Common myeloid progenitor, CD34-positive (primary cell): ENCODE measurements at regions not wholly inside any gene's neighbourhood (a gene's known extent, or its start where the extent isn't known, plus 50 kb on each side); places are given as distances from the start of the nearest gene placed in this dataset.

Experiments
- CTCF ChIA-PET: fragments of 350-600 bp; sonication (Branson Sonifier 250); formaldehyde crosslinking; loops from one replicate; lab custom pipeline; 2021; ENCODE audit warnings: antibody characterized with exemption; lab: Charles Lee
- POLR2A ChIA-PET: fragments of 350-600 bp; sonication (Branson Sonifier 250); formaldehyde crosslinking; loops from one replicate; lab custom pipeline; 2021; ENCODE audit warnings: antibody characterized with exemption; lab: Charles Lee
- DNase-seq, 3 donors: peaks; one replicate each; pipeline versions ENCODE4 v3.0.0 to v3.0.0-alpha.2; 2013
- H3K27ac ChIP-seq, 2 experiments: 1 replicate in 1 of 2; 2 replicates in 1 of 2; pipeline ENCODE4 v1.7.0; 2013; ENCODE audit warnings: inconsistent platforms in 2 of 2, low read length in 2 of 2, mild to moderate bottlenecking in 2 of 2, low read depth in 1 of 2, moderate library complexity in 1 of 2; ENCODE audit not compliant: severe bottlenecking in 2 of 2, insufficient read depth in 1 of 2, poor library complexity in 1 of 2
- H3K27me3 ChIP-seq, 5 experiments: replicated peaks in 2 of 5; 1 replicate in 3 of 5; 2 replicates in 2 of 5; pipeline versions ENCODE4 v1.6.1 to v1.7.0; 2013; ENCODE audit warnings: low read length in 4 of 5, mild to moderate bottlenecking in 2 of 5, moderate library complexity in 2 of 5, inconsistent platforms in 1 of 5; ENCODE audit not compliant: insufficient read depth in 5 of 5, control insufficient read depth in 4 of 5
- H3K36me3 ChIP-seq, 4 experiments: 1 replicate in 2 of 4; 2 replicates in 2 of 4; pipeline versions ENCODE4 v1.6.1 to v1.7.0; 2013; ENCODE audit warnings: low read length in 3 of 4, control low read depth in 1 of 4, mild to moderate bottlenecking in 1 of 4; ENCODE audit not compliant: control insufficient read depth in 4 of 4, insufficient read depth in 4 of 4
- H3K4me1 ChIP-seq, 4 experiments: 1 replicate in 3 of 4; 2 replicates in 1 of 4; pipeline versions ENCODE4 v1.6.1 to v1.7.1; 2013; ENCODE audit warnings: low read length in 3 of 4, mild to moderate bottlenecking in 3 of 4, control low read depth in 1 of 4, inconsistent platforms in 1 of 4, moderate library complexity in 1 of 4; ENCODE audit not compliant: control insufficient read depth in 4 of 4, insufficient read depth in 4 of 4; ENCODE audit errors: control extremely low read depth in 1 of 4
- H3K4me3 ChIP-seq, 7 experiments: 1 replicate in 4 of 7; 2 replicates in 3 of 7; pipeline versions ENCODE4 v1.5.1 to v1.7.0; 2013; ENCODE audit warnings: mild to moderate bottlenecking in 7 of 7, low read length in 6 of 7, moderate library complexity in 6 of 7, inconsistent platforms in 2 of 7, low read depth in 2 of 7, control low read depth in 1 of 7; ENCODE audit not compliant: insufficient read depth in 4 of 7, control insufficient read depth in 1 of 7; ENCODE audit errors: extremely low read depth in 1 of 7
- H3K9me3 ChIP-seq, 5 experiments: 1 replicate in 4 of 5; 2 replicates in 1 of 5; pipeline versions ENCODE4 v1.6.1 to v1.7.1; 2013; ENCODE audit warnings: low read length in 4 of 5, mild to moderate bottlenecking in 2 of 5, inconsistent platforms in 1 of 5, low read depth in 1 of 5, moderate library complexity in 1 of 5; ENCODE audit not compliant: control insufficient read depth in 4 of 5, insufficient read depth in 2 of 5; ENCODE audit errors: control extremely low read depth in 1 of 5
- WGBS: methylation state at CpG from one replicate; pipeline ENCODE4 v1.1.5; 2013; ENCODE audit not compliant: insufficient coverage; 5-methylcytosine and 5-hydroxymethylcytosine counted together

GRCh38 chr14:101069228-101069549 is 165.7 kb upstream of the RTL1 start:
- Histone ChIP-seq H3K36me3 (no peaks in the 10 kb centered on the region), H3K27me3 (no peaks in the 10 kb centered on the region), H3K27ac (no peak overlapping the region), H3K9me3 (no peaks in the 10 kb centered on the region), H3K4me3 (no peak overlapping the region), H3K4me1 (peaks cover 0 to 19% (median 15%) of the 10 kb centered on the region in 4 experiments)
- CTCF ChIA-PET = no interaction called here
- POLR2A ChIA-PET = interaction anchor here (0.7 kb wide), 1 partner anchor 30 kb away, joined by 3 read pairs; no protein-coding TSS in a partner anchor
- WGBS = 97% methylated on average over 5 of the region's 8 CpGs
- DNase-seq = no peak

- POLR2A ChIA-PET = interaction anchor here (0.7 kb wide), 1 partner anchor 31 kb away, joined by 3 read pairs; no protein-coding TSS in a partner anchor
- over 99% methylated on average over 11 of the region's 11 CpGs for whole genome bisulfite sequencing
These were observed 166.3 kb upstream of the RTL1 start for GRCh38 chr14:101069666-101070362.

GRCh38 chr14:101070540-101071492 is 167.3 kb upstream of the RTL1 start:
- no peak overlapping the region for H3K27ac ChIP-seq

More at GRCh38 chr14:101069666-101070362, 166.3 kb upstream of the RTL1 start:
- Histone ChIP-seq H3K27ac (no peak overlapping the region), H3K4me1 (peaks cover 0 to 19% (median 15%) of the 10 kb centered on the region in 4 experiments), H3K4me3 (no peak overlapping the region), H3K9me3 (no peaks in the 10 kb centered on the region), H3K36me3 (no peaks in the 10 kb centered on the region), H3K27me3 (no peaks in the 10 kb centered on the region)
- CTCF ChIA-PET = no interaction called here
- DNase-seq = no peak

GRCh38 chr14:101071493-101071906 is 168.0 kb upstream of the RTL1 start:
- WGBS = 89% methylated on average over 11 of the region's 12 CpGs
- Histone ChIP-seq H3K4me1 (peaks cover 0 to 33% (median 29%) of the 10 kb centered on the region in 4 experiments), H3K27ac (no peak overlapping the region), H3K27me3 (no peaks in the 10 kb centered on the region), H3K36me3 (no peaks in the 10 kb centered on the region), H3K9me3 (no peaks in the 10 kb centered on the region), H3K4me3 (no peak overlapping the region)
- ChIA-PET CTCF (no interaction called here), POLR2A (no interaction called here)
- DNase-seq = no peak

More at GRCh38 chr14:101070540-101071492, 167.3 kb upstream of the RTL1 start:
- ChIA-PET POLR2A (no interaction called here), CTCF (no interaction called here)
- 94% methylated on average over 15 of the region's 16 CpGs for WGBS
- no peak for DNase-seq
- Histone ChIP-seq H3K27me3 (no peaks in the 10 kb centered on the region), H3K4me3 (no peak overlapping the region), H3K9me3 (no peaks in the 10 kb centered on the region), H3K4me1 (peaks cover 0 to 27% (median 23%) of the 10 kb centered on the region in 4 experiments), H3K36me3 (no peaks in the 10 kb centered on the region)

GRCh38 chr14:101072070-101072469 is 168.5 kb upstream of the RTL1 start:
- no peaks in the 10 kb centered on the region for H3K36me3 ChIP-seq

GRCh38 chr14:101072531-101072930 is 169.0 kb upstream of the RTL1 start:
- Histone ChIP-seq H3K4me3 (no peak overlapping the region), H3K4me1 (peaks cover 0 to 43% (median 39%) of the 10 kb centered on the region in 4 experiments), H3K9me3 (no peaks in the 10 kb centered on the region), H3K27me3 (no peaks in the 10 kb centered on the region), H3K27ac (no peak overlapping the region), H3K36me3 (no peaks in the 10 kb centered on the region)
- CTCF ChIA-PET = no interaction called here
- POLR2A ChIA-PET = no interaction called here
- WGBS = 89% methylated on average over 8 of the region's 16 CpGs
- DNase-seq = no peak

More at GRCh38 chr14:101072070-101072469, 168.5 kb upstream of the RTL1 start:
- Histone ChIP-seq H3K4me1 (peaks cover 0 to 39% (median 34%) of the 10 kb centered on the region in 4 experiments), H3K4me3 (no peak overlapping the region), H3K27me3 (no peaks in the 10 kb centered on the region), H3K9me3 (no peaks in the 10 kb centered on the region), H3K27ac (no peak overlapping the region)
- no peak for DNase-seq
- ChIA-PET CTCF (no interaction called here), POLR2A (no interaction called here)
- WGBS = 94% methylated on average over 9 of the region's 10 CpGs
